ENCODE measurements at regions not wholly inside any gene's neighbourhood (a gene's known extent, or its start where the extent isn't known, plus 50 kb on each side); places are given as distances from the start of the nearest gene placed in this dataset.
A peak's percentile ranks its signal among the peaks of the same experiment; 100 is the strongest.
"Not testable (repeated sequence)": the region's sequence is repeated elsewhere in the genome, so short reads cannot be mapped to it uniquely, and the experiment has no call there.

DNA sequence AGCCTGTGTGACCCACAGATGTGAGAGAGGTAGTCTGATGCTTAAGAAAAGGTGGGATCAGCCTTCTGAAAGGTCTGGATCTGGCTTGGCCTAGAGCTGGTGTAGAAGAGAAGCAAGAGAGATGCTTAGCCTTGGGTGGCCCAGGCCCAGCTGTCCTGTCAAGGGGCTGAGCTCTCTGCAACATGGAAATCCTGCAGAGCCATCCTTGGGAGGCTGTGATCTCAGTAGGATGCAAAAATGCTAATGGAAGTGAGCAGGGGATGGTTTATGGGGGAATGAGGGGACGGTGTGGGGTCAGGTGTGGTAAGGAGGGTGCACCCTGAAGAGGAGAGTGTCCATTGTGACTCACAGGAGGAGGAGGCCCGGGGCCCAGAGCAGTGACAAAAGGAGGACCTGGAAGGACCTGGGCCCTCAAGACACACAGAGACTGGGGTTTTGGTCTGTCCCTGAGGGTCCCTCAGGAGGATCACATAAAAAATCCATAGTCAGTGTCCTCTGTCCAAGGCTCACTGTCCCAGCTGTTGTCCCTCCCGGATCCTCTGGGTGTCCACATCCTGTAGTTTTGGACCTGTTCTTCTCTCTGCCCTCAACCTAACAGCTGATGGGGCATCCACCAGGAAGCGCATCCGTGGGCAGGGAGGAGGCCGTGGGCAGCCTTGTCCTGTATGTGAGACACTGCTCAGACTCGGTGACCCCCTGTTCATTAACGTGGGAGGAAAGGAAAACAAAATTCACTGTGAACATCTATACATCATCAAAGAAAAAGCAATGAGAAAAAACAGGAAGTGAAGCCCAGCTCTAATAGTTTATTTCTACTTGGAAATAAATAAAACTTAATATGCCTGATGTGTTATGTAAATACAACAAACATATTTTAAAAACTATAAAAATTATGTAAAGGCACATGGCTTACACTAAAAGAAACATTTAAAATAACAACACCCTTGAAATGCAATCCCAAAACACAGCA, 129.8 kb downstream of the ZNF280B start:
- Histone ChIP-seq H3K4me1 (no peaks in the 10 kb centered on the region), H3K27me3 (no peaks in the 10 kb centered on the region), H3K36me3 (no peaks in the 10 kb centered on the region), H3K9me3 (no peaks in the 10 kb centered on the region), H3K27ac (peak overlapping the region in 1 of 4 donors; percentile 50), H3K4me3 (no peak overlapping the region)
- TF ChIP-seq CTCF (IDR thresholded peaks at IDR 0.05): no peak
- TF ChIP-seq POLR2A (IDR thresholded peaks at IDR 0.05): no peak
- DNase-seq: no peak

GRCh38 chr22:22380098-22381030, 128.2 kb downstream of the ZNF280B start:
- Histone ChIP-seq H3K4me1 (no peaks in the 10 kb centered on the region), H3K36me3 (no peaks in the 10 kb centered on the region), H3K27ac (peak overlapping the region in 2 of 4 donors; percentile 27 to 71), H3K4me3 (no peak overlapping the region), H3K9me3 (no peaks in the 10 kb centered on the region), H3K27me3 (no peaks in the 10 kb centered on the region)
- peak in 2 of 3 donors; percentile 87 to 89 for DNase-seq
- TF ChIP-seq POLR2A (IDR thresholded peaks at IDR 0.05) (no peak), CTCF (IDR thresholded peaks at IDR 0.05) (peak in 3 of 6 experiments; percentile 15 to 45 (median 42))

- H3K9me3 ChIP-seq, H3K4me3 ChIP-seq, H3K36me3 ChIP-seq, H3K4me1 ChIP-seq, H3K27me3 ChIP-seq: not testable (repeated sequence)
- DNase-seq: peak in 2 of 3 donors; percentile 66 to 71
- H3K27ac ChIP-seq: peak overlapping the region in 1 of 4 donors; percentile 70
Measured at GRCh38 chr22:22381292-22381691, 127.2 kb downstream of the ZNF280B start.

- Histone ChIP-seq H3K27ac (no peak overlapping the region), H3K36me3 (no peaks in the 10 kb centered on the region), H3K27me3 (no peaks in the 10 kb centered on the region), H3K4me3 (no peak overlapping the region), H3K9me3 (no peaks in the 10 kb centered on the region), H3K4me1 (no peaks in the 10 kb centered on the region)
- no peak for DNase-seq
- TF ChIP-seq POLR2A (IDR thresholded peaks at IDR 0.05) (no peak), CTCF (IDR thresholded peaks at IDR 0.05) (no peak)
Measured at GRCh38 chr22:22384267-22384666, 124.3 kb downstream of the ZNF280B start.

GRCh38 chr22:22384668-22385244, 123.8 kb downstream of the ZNF280B start:
- Histone ChIP-seq H3K4me3 (no peak overlapping the region), H3K4me1 (no peaks in the 10 kb centered on the region), H3K27ac (no peak overlapping the region), H3K9me3 (no peaks in the 10 kb centered on the region), H3K36me3 (no peaks in the 10 kb centered on the region), H3K27me3 (no peaks in the 10 kb centered on the region)
- no peak for TF ChIP-seq CTCF (IDR thresholded peaks at IDR 0.05)
- no peak for TF ChIP-seq POLR2A (IDR thresholded peaks at IDR 0.05)
- DNase-seq: no peak
